NCI-H1436 treated with DMSO at 0.1 percent for 48 hours (cell line): ENCODE measurements at regions not wholly inside any gene's neighbourhood (a gene's known extent, or its start where the extent isn't known, plus 50 kb on each side); places are given as distances from the start of the nearest gene placed in this dataset.
"Not testable (repeated sequence)": the region's sequence is repeated elsewhere in the genome, so short reads cannot be mapped to it uniquely, and the experiment has no call there.

Source experiments
- DNase-seq: peaks from one replicate; lab custom pipeline; 2025; lab: John Stamatoyannopoulos, UW

- no peak for DNase-seq
Measured at GRCh38 chr3:187795207-187795960, 50.1 kb upstream of the BCL6 start.

GRCh38 chr3:187798126-187798525 lies 52.9 kb upstream of the BCL6 start:
- no peak for DNase-seq

- DNase-seq = peak; percentile 57
Measured at GRCh38 chr3:187798531-187799530, 53.6 kb upstream of the BCL6 start.

- DNase-seq = no peak
Measured at GRCh38 chr3:187799942-187800641, 54.8 kb upstream of the BCL6 start.

GRCh38 chr3:187801152-187801551 lies 55.9 kb upstream of the BCL6 start:
- DNase-seq = no peak

- no peak for DNase-seq
Measured at GRCh38 chr3:187802203-187802927, 57.1 kb upstream of the BCL6 start.

GRCh38 chr3:187802928-187803259 lies 57.6 kb upstream of the BCL6 start:
- DNase-seq = no peak

GRCh38 chr3:187804120-187804744 lies 59.0 kb upstream of the BCL6 start:
- DNase-seq = no peak

GRCh38 chr3:187804745-187805121 lies 59.5 kb upstream of the BCL6 start:
- DNase-seq = no peak

GRCh38 chr3:187805774-187806173 lies 60.5 kb upstream of the BCL6 start:
- no peak for DNase-seq

- DNase-seq = no peak
Measured at GRCh38 chr3:187807086-187807862, 62.0 kb upstream of the BCL6 start.

GRCh38 chr3:187808527-187808895 lies 63.2 kb upstream of the BCL6 start:
- DNase-seq = no peak

- no peak for DNase-seq
Measured at GRCh38 chr3:187809612-187809991, 64.3 kb upstream of the BCL6 start.

- no peak for DNase-seq
Measured at GRCh38 chr3:187810021-187810446, 64.8 kb upstream of the BCL6 start.

- DNase-seq = no peak
Measured at GRCh38 chr3:187811585-187812250, 66.5 kb upstream of the BCL6 start.

- no peak for DNase-seq
Measured at GRCh38 chr3:187812496-187812895, 67.2 kb upstream of the BCL6 start.

GRCh38 chr3:187813198-187813597 lies 67.9 kb upstream of the BCL6 start:
- DNase-seq = no peak

GRCh38 chr3:187817766-187818165 lies 72.5 kb upstream of the BCL6 start:
- not testable (repeated sequence) for DNase-seq

- no peak for DNase-seq
Measured at GRCh38 chr3:187821616-187822317, 76.5 kb upstream of the BCL6 start.
